K562 (cell line): ENCODE measurements at regions not wholly inside any gene's neighbourhood (a gene's known extent, or its start where the extent isn't known, plus 50 kb on each side); places are given as distances from the start of the nearest gene placed in this dataset.

ENCODE experiments used
- ATAC-seq: fragments of 200-7000 bp; cut with Tn5 transposase; 3 replicates; pipeline ENCODE4 v1.9.1; 2020; ENCODE audit warnings: moderate library complexity
- BruUV-seq: library from RNA; stranded (reverse); fragments of 400-500 nt; replicated peaks from 2 replicates; lab custom pipeline; 2021; lab: Mats Ljungman, UMichigan
- CTCF ChIA-PET: fragments of 300-600 bp; formaldehyde crosslinking; extraction: SDS; loops from one replicate; lab custom pipeline; 2021; ENCODE audit warnings: low intra/inter-chr PET ratio; lab: Yijun Ruan, JAX
- POLR2A ChIA-PET: fragments of 300-600, 350-650 bp; sonication (Branson Sonifier 250); formaldehyde crosslinking; extraction: SDS; loops from one replicate; lab custom pipeline; 2021; ENCODE audit warnings: antibody characterized with exemption, inconsistent platforms; lab: Yijun Ruan, JAX
- DNase-seq, 4 experiments: peaks; one replicate each; pipeline versions ENCODE4 v3.0.0 to v3.0.0-alpha.2; 2011 to 2018; ENCODE audit warnings: low spot score in 3 of 4, mixed read lengths in 3 of 4; ENCODE audit errors: extremely low read depth in 1 of 4
- FAIRE-seq: peaks from 2 replicates; lab custom pipeline; 2011; peaks lifted over from hg19 to GRCh38; lab: Jason Lieb, UNC
- H2AFZ ChIP-seq: 2 replicates; pipeline ENCODE4 v1.6.0; 2011; ENCODE audit warnings: low read depth, low read length, control low read depth, inconsistent platforms
- H3K27ac ChIP-seq: fragments of 200-600 bp; 3 replicates; pipeline ENCODE4 v1.8.0; 2011; ENCODE audit warnings: low read depth, mild to moderate bottlenecking, control low read depth, inconsistent platforms, low read length, moderate library complexity, mixed read lengths; ENCODE audit errors: extremely low read depth
- H3K27me3 ChIP-seq, 2 experiments: fragments of 300-600 bp in 1 of 2; 2 replicates in 1 of 2; 3 replicates in 1 of 2; pipeline versions ENCODE4 v1.6.0 to v1.8.0; 2011; ENCODE audit warnings: inconsistent platforms in 2 of 2, low read length in 2 of 2, mild to moderate bottlenecking in 1 of 2, mixed read lengths in 1 of 2, moderate library complexity in 1 of 2; ENCODE audit not compliant: control insufficient read depth in 2 of 2, insufficient read depth in 2 of 2
- H3K36me3 ChIP-seq: fragments of 300-600 bp; 3 replicates; pipeline ENCODE4 v1.8.0; 2011; ENCODE audit warnings: mild to moderate bottlenecking, low read length, inconsistent platforms; ENCODE audit not compliant: control insufficient read depth, insufficient read depth
- H3K4me1 ChIP-seq, 2 experiments: fragments of 200-600 bp in 1 of 2; replicated peaks in 1 of 2; 2 replicates in 1 of 2; 3 replicates in 1 of 2; pipeline versions ENCODE4 v1.5.1 to v1.8.0; 2011; ENCODE audit warnings: inconsistent platforms in 2 of 2, low read length in 2 of 2, mild to moderate bottlenecking in 1 of 2, mixed read lengths in 1 of 2, moderate library complexity in 1 of 2; ENCODE audit not compliant: control insufficient read depth in 2 of 2, insufficient read depth in 2 of 2
- H3K4me2 ChIP-seq: 2 replicates; pipeline ENCODE4 v1.6.1; 2011; ENCODE audit warnings: low read length, control low read depth, inconsistent platforms, mixed read lengths; ENCODE audit not compliant: insufficient read depth
- H3K4me3 ChIP-seq: fragments of 200-600 bp; sonication (generic), shearing (Covaris generic); 2 replicates; pipeline ENCODE4 v1.5.1; 2016; ENCODE audit warnings: control low read depth, inconsistent platforms
- H3K79me2 ChIP-seq: fragments of 200-600 bp; 3 replicates; pipeline ENCODE4 v1.8.0; 2011; ENCODE audit warnings: low read length, inconsistent platforms; ENCODE audit not compliant: control insufficient read depth, insufficient read depth
- H3K9ac ChIP-seq, 2 experiments: 2 replicates each; pipeline versions ENCODE4 v1.6.0 to v1.6.1; 2011; ENCODE audit warnings: low read depth in 2 of 2, low read length in 2 of 2, control low read depth in 1 of 2, inconsistent platforms in 1 of 2, mild to moderate bottlenecking in 1 of 2, mixed read lengths in 1 of 2; ENCODE audit not compliant: insufficient read depth in 1 of 2
- H3K9me1 ChIP-seq: one replicate; pipeline ENCODE4 v1.6.0; 2011; ENCODE audit warnings: inconsistent platforms, mild to moderate bottlenecking, low read length, moderate library complexity; ENCODE audit not compliant: control insufficient read depth, insufficient read depth
- H3K9me3 ChIP-seq: replicated peaks from 2 replicates; pipeline ENCODE4 v1.5.1; 2011; ENCODE audit warnings: low read depth, low read length, inconsistent platforms; ENCODE audit not compliant: control insufficient read depth, insufficient read depth
- H4K20me1 ChIP-seq: replicated peaks from 2 replicates; pipeline ENCODE4 v1.6.1; 2011; ENCODE audit warnings: low read length, inconsistent platforms, mixed read lengths; ENCODE audit not compliant: control insufficient read depth, insufficient read depth
- CHD1 ChIP-seq: fragments of 200-600 bp; sonication (generic); IDR thresholded peaks from one replicate; pipeline ENCODE4 v1.6.1; 2012; ENCODE audit warnings: mild to moderate bottlenecking, moderate library complexity, low read length, inconsistent platforms
- PBX2 ChIP-seq, 2 experiments: IDR thresholded peaks in 1 of 2; conservative IDR thresholded peaks in 1 of 2; 2 replicates each; pipeline ENCODE4 v1.6.1; 2016; ENCODE audit warnings: low read depth in 2 of 2, mild to moderate bottlenecking in 1 of 2, missing compliant biosample characterization in 1 of 2, missing genetic modification characterization in 1 of 2, moderate library complexity in 1 of 2
- SAP30 ChIP-seq: fragments of 200-600 bp; sonication (generic); IDR thresholded peaks from 2 replicates; pipeline ENCODE4 v1.6.1; 2012; ENCODE audit warnings: borderline replicate concordance, low read depth, mild to moderate bottlenecking, moderate library complexity, low read length, control low read depth, inconsistent platforms; ENCODE audit not compliant: insufficient read depth, poor library complexity, severe bottlenecking
- WGBS: fragments of 100-300 bp; shearing (Covaris generic); methylation state at CpG from one replicate; pipeline ENCODE4 v1.1.6; 2016; ENCODE audit warnings: low coverage, mixed read lengths; ENCODE audit not compliant: insufficient coverage; ENCODE audit errors: missing lambda C conversion rate; 5-methylcytosine and 5-hydroxymethylcytosine counted together
- in situ Hi-C: fragments of 300-500 bp; cut with MboI; formaldehyde crosslinking; loops from 4 replicates; pipeline ENCODE4 v1.15.0; 2018; ENCODE audit warnings: inconsistent platforms, mixed read lengths
- intact Hi-C: fragments of 100-400 bp; cut with micrococcal nuclease; formaldehyde crosslinking; loops from 2 replicates; pipeline ENCODE4 v1.14.2; 2022
- TF ChIP-seq, protein P1 (sequence below): fragments of 450-650 bp; IDR thresholded peaks from 2 replicates; pipeline ENCODE4 v1.6.1; 2016; ENCODE audit warnings: low read depth

GRCh38 chr11:95465887-95466286 is 234.9 kb upstream of the SESN3 start:
- Histone ChIP-seq H3K79me2 (no peaks in the 10 kb centered on the region), H3K4me2 (no peak overlapping the region), H3K27me3 (peaks cover 0 to 4% of the 10 kb centered on the region in 2 experiments; a peak in 1 of 5 replicates), H3K9me1 (no peaks in the 10 kb centered on the region), H3K9ac (no peak overlapping the region), H2AFZ (no peak overlapping the region), H4K20me1 (no peaks in the 10 kb centered on the region), H3K4me1 (no peaks in the 10 kb centered on the region), H3K9me3 (no peaks in the 10 kb centered on the region), H3K36me3 (no peaks in the 10 kb centered on the region), H3K4me3 (no peak overlapping the region), H3K27ac (no peak overlapping the region)
- WGBS = 6% methylated on average over 7 of the region's 7 CpGs
- DNase-seq (no peak), FAIRE-seq (no peak), ATAC-seq (no peak)
- ChIA-PET POLR2A (no interaction called here), CTCF (interaction anchor here (0.6 kb wide), 1 partner anchor 178 kb away, joined by 4 read pairs; no protein-coding TSS in a partner anchor)
- in situ Hi-C loops (no loop called here), intact Hi-C loops (no loop called here)
- no peak for TF ChIP-seq SAP30
- no peak for TF ChIP-seq CHD1
- no peak for TF ChIP-seq PBX2 (CRISPR knock-in tag; IDR thresholded peaks at IDR 0.05; ENCODE audit: low read depth)
- 0 out of 2 replicates have a peak, but pooled peaks have one; percentile 47 for TF ChIP-seq PBX2 (tag; conservative IDR thresholded peaks at IDR 0.05; ENCODE audit: low read depth)
- TF ChIP-seq, protein P1, sequence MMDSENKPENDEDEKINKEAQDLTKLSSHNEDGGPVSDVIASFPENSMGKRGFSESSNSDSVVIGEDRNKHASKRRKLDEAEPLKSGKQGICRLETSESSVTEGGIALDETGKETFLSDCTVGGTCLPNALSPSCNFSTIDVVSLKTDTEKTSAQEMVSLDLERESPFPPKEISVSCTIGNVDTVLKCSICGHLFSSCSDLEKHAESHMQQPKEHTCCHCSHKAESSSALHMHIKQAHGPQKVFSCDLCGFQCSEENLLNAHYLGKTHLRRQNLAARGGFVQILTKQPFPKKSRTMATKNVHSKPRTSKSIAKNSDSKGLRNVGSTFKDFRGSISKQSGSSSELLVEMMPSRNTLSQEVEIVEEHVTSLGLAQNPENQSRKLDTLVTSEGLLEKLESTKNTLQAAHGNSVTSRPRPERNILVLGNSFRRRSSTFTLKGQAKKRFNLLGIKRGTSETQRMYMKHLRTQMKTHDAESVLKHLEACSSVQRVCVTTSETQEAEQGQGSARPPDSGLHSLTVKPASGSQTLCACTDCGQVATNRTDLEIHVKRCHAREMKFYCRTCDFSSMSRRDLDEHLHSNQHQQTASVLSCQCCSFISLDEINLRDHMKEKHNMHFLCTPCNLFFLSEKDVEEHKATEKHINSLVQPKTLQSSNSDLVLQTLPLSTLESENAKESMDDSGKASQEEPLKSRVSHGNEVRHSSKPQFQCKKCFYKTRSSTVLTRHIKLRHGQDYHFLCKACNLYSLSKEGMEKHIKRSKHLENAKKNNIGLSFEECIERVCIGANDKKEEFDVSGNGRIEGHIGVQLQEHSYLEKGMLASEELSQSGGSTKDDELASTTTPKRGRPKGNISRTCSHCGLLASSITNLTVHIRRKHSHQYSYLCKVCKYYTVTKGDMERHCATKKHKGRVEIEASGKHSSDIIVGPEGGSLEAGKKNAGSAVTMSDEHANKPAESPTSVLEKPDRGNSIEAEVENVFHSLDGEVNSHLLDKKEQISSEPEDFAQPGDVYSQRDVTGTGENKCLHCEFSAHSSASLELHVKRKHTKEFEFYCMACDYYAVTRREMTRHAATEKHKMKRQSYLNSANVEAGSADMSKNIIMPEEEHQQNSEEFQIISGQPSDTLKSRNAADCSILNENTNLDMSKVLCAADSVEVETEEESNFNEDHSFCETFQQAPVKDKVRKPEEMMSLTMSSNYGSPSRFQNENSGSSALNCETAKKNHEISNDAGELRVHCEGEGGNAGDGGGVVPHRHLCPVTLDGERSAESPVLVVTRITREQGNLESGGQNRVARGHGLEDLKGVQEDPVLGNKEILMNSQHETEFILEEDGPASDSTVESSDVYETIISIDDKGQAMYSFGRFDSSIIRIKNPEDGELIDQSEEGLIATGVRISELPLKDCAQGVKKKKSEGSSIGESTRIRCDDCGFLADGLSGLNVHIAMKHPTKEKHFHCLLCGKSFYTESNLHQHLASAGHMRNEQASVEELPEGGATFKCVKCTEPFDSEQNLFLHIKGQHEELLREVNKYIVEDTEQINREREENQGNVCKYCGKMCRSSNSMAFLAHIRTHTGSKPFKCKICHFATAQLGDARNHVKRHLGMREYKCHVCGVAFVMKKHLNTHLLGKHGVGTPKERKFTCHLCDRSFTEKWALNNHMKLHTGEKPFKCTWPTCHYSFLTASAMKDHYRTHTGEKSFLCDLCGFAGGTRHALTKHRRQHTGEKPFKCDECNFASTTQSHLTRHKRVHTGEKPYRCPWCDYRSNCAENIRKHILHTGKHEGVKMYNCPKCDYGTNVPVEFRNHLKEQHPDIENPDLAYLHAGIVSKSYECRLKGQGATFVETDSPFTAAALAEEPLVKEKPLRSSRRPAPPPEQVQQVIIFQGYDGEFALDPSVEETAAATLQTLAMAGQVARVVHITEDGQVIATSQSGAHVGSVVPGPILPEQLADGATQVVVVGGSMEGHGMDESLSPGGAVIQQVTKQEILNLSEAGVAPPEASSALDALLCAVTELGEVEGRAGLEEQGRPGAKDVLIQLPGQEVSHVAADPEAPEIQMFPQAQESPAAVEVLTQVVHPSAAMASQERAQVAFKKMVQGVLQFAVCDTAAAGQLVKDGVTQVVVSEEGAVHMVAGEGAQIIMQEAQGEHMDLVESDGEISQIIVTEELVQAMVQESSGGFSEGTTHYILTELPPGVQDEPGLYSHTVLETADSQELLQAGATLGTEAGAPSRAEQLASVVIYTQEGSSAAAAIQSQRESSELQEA = no peak
- BruUV-seq = no TSS peak
